Islet precursor cell (in vitro differentiated cells): ENCODE measurements at regions not wholly inside any gene's neighbourhood (a gene's known extent, or its start where the extent isn't known, plus 50 kb on each side); places are given as distances from the start of the nearest gene placed in this dataset.

Experiments
- DNase-seq: peaks from one replicate; pipeline ENCODE4 v3.0.0-alpha.2; 2018

GRCh38 chr12:102592134-102592533 lies 111.8 kb upstream of the IGF1 start:
- no peak for DNase-seq

- DNase-seq, result no peak
These were observed 92.9 kb upstream of the IGF1 start for GRCh38 chr12:102573237-102573636.

GRCh38 chr12:102571889-102572288 lies 91.5 kb upstream of the IGF1 start:
- DNase-seq, result no peak

GRCh38 chr12:102570256-102570655 lies 89.9 kb upstream of the IGF1 start:
- DNase-seq, result no peak

- DNase-seq, result no peak
These were observed 89.4 kb upstream of the IGF1 start for GRCh38 chr12:102569803-102570202.

GRCh38 chr12:102568276-102568675 lies 87.9 kb upstream of the IGF1 start:
- no peak for DNase-seq

- peak; percentile 98 for DNase-seq
These were observed 86.9 kb upstream of the IGF1 start for GRCh38 chr12:102567031-102567985.

- DNase-seq, result no peak
These were observed 85.2 kb upstream of the IGF1 start for GRCh38 chr12:102565555-102565954.

GRCh38 chr12:102564026-102564425 lies 83.7 kb upstream of the IGF1 start:
- DNase-seq, result peak; percentile 93

GRCh38 chr12:102562836-102563425 lies 82.6 kb upstream of the IGF1 start:
- no peak for DNase-seq

- DNase-seq, result peak; percentile 63
These were observed 70.8 kb upstream of the IGF1 start for GRCh38 chr12:102551186-102551585.

GRCh38 chr12:102549691-102550090 lies 69.3 kb upstream of the IGF1 start:
- peak; percentile 88 for DNase-seq

- DNase-seq, result no peak
These were observed 68.2 kb upstream of the IGF1 start for GRCh38 chr12:102548543-102548942.

- DNase-seq, result no peak
These were observed 63.4 kb upstream of the IGF1 start for GRCh38 chr12:102543494-102544485.

GRCh38 chr12:102542816-102543440 lies 62.6 kb upstream of the IGF1 start:
- DNase-seq, result no peak

GRCh38 chr12:102540815-102541385 lies 60.5 kb upstream of the IGF1 start:
- DNase-seq, result no peak

- peak; percentile 93 for DNase-seq
These were observed 59.5 kb upstream of the IGF1 start for GRCh38 chr12:102539651-102540553.

GRCh38 chr12:102535306-102535705 lies 54.9 kb upstream of the IGF1 start:
- DNase-seq, result no peak

GRCh38 chr12:102534899-102535298 lies 54.5 kb upstream of the IGF1 start:
- DNase-seq, result no peak

GRCh38 chr12:102533483-102534215 lies 53.3 kb upstream of the IGF1 start:
- no peak for DNase-seq
